ENCODE measurements at regions not wholly inside any gene's neighbourhood (a gene's known extent, or its start where the extent isn't known, plus 50 kb on each side); places are given as distances from the start of the nearest gene placed in this dataset.
"Not testable (repeated sequence)": the region's sequence is repeated elsewhere in the genome, so short reads cannot be mapped to it uniquely, and the experiment has no call there.

GRCh38 chr1:192862271-192862670 is 53.4 kb downstream of the RGS2 start:
- DNase-seq: no peak

- no peak for DNase-seq
These were observed 57.5 kb downstream of the RGS2 start for GRCh38 chr1:192866241-192866868.

- no peak for DNase-seq
These were observed 58.3 kb downstream of the RGS2 start for GRCh38 chr1:192867180-192867579.

GRCh38 chr1:192869308-192869940 is 60.6 kb downstream of the RGS2 start:
- no peak for DNase-seq

- no peak for DNase-seq
These were observed 63.2 kb downstream of the RGS2 start for GRCh38 chr1:192872010-192872409.

GRCh38 chr1:192873836-192874235 is 65.0 kb downstream of the RGS2 start:
- DNase-seq: no peak

GRCh38 chr1:192876633-192877032 is 67.8 kb downstream of the RGS2 start:
- DNase-seq: no peak

- peak; percentile 17 for DNase-seq
These were observed 68.5 kb downstream of the RGS2 start for GRCh38 chr1:192877283-192877886.

- DNase-seq: peak; percentile 45
These were observed 69.4 kb downstream of the RGS2 start for GRCh38 chr1:192878249-192878648.

GRCh38 chr1:192879406-192879805 is 70.6 kb downstream of the RGS2 start:
- DNase-seq: no peak

- DNase-seq: no peak
These were observed 71.4 kb downstream of the RGS2 start for GRCh38 chr1:192880231-192880630.

- no peak for DNase-seq
These were observed 75.4 kb downstream of the RGS2 start for GRCh38 chr1:192884241-192884640.

GRCh38 chr1:192885387-192885786 is 76.5 kb downstream of the RGS2 start:
- not testable (repeated sequence) for DNase-seq

- DNase-seq: no peak
These were observed 78.6 kb downstream of the RGS2 start for GRCh38 chr1:192887426-192887825.

- DNase-seq: no peak
These were observed 79.7 kb downstream of the RGS2 start for GRCh38 chr1:192888574-192888973.

GRCh38 chr1:192889082-192889481 is 80.2 kb downstream of the RGS2 start:
- DNase-seq: no peak

- no peak for DNase-seq
These were observed 81.3 kb downstream of the RGS2 start for GRCh38 chr1:192890134-192890533.

- no peak for DNase-seq
These were observed 84.1 kb downstream of the RGS2 start for GRCh38 chr1:192892934-192893333.

GRCh38 chr1:192895487-192895886 is 86.6 kb downstream of the RGS2 start:
- DNase-seq: not testable (repeated sequence)

- DNase-seq: no peak
These were observed 87.5 kb downstream of the RGS2 start for GRCh38 chr1:192896376-192896775.

- no peak for DNase-seq
These were observed 92.7 kb downstream of the RGS2 start for GRCh38 chr1:192901500-192901899.

- no peak for DNase-seq
These were observed 94.3 kb downstream of the RGS2 start for GRCh38 chr1:192903142-192903541.

GRCh38 chr1:192904438-192904895 is 95.6 kb downstream of the RGS2 start:
- DNase-seq: peak; percentile 77

GRCh38 chr1:192905049-192905448 is 96.2 kb downstream of the RGS2 start:
- no peak for DNase-seq

Data from fibroblast of skin of abdomen (primary cell).